ENCODE measurements at regions not wholly inside any gene's neighbourhood (a gene's known extent, or its start where the extent isn't known, plus 50 kb on each side); places are given as distances from the start of the nearest gene placed in this dataset.
"Not testable (repeated sequence)": the region's sequence is repeated elsewhere in the genome, so short reads cannot be mapped to it uniquely, and the experiment has no call there.

DNA sequence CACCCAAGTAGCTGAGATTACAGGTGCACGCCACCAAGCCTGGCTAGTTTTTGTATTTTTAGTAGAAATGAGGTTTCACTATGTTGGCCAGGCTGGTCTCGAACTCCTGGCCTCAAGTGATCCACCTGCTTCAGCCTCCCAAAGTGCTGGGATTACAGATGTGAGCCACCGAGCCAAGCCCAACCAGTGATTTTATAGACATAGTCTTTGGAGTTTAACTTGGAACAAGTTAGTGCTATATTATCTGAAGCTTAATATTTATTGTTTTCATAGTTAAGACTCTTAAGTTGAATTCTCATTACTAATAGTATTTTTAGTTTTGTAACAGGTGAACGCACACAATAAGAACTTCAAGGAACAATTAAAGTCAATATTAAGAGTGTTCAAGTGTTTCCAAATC is 122.1 kb downstream of the SPAG6 start:
- not testable (repeated sequence) for DNase-seq (ENCODE audit: low spot score)

DNA sequence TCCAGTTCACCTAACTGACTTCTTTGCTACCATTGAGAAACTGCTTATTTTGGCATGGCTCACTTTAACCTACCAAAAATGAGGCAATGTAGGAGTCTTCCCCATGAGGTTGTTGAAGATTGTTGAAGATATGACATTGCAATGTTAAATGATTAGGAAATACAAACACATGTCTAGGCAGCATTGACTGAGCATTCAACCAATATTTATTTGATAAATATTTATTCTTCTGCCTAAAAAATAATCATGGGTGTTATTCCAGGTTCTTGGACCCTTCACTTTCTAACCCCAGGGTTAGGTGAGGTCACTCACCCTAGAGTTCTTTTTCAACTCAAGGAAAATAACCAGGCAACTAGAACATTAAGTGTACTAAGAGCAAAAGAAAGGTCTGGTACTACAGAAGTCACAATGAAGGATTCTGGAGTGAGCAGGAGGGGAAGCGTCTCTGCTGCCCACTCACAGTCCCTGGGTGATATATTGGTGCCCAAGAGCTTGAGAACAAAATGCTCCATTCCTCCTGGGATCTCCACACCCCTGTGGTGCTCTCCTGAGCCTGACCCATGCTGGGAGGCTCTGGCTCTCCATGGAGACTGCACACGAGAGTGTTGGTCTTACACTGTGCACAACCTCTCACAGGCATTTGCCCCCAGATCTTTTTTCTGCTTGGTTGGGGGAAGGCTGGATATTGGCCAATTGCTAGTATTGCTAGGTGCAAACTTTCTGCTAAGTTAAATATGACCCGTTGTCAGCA is 123.4 kb downstream of the SPAG6 start:
- no peak for DNase-seq (ENCODE audit: low spot score)

DNA sequence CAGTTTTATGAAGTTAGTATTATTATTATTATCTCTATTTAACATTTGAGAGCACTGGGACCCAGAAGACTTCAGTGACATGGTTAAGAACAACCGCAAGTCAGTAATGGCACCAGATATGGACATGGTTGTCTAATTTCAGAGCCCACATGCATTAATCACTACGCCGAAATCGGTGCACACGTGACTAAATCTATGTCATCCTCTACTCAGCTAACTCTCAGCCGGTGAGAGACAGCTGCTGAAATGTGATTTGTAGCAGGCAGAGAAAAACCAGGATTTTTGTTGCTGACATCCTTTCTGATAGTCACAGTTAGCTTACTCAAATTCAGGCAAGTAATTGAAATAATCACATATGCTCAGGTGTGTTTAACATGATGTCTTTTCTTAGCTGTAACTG is 127.7 kb downstream of the SPAG6 start:
- DNase-seq (ENCODE audit: low spot score) = no peak

DNA sequence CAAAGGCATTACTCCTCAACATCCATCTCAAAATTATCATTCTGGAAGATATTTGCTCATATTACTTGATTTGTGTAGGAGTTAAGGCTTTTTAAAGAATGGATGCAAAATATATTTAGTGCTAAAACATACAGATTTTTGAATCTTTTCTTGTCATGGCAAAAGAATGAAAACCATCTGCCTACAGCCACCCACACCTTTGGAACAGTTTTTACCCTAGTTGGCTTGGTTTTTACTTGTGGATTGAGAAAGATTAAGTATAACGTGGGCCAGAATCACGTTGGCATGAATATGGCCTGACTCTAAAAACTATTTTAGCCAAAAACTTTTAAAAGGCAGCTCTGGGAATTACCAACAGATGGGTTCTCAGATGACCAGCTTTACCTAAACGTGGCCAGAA is 128.2 kb downstream of the SPAG6 start:
- DNase-seq (ENCODE audit: low spot score) = no peak

DNA sequence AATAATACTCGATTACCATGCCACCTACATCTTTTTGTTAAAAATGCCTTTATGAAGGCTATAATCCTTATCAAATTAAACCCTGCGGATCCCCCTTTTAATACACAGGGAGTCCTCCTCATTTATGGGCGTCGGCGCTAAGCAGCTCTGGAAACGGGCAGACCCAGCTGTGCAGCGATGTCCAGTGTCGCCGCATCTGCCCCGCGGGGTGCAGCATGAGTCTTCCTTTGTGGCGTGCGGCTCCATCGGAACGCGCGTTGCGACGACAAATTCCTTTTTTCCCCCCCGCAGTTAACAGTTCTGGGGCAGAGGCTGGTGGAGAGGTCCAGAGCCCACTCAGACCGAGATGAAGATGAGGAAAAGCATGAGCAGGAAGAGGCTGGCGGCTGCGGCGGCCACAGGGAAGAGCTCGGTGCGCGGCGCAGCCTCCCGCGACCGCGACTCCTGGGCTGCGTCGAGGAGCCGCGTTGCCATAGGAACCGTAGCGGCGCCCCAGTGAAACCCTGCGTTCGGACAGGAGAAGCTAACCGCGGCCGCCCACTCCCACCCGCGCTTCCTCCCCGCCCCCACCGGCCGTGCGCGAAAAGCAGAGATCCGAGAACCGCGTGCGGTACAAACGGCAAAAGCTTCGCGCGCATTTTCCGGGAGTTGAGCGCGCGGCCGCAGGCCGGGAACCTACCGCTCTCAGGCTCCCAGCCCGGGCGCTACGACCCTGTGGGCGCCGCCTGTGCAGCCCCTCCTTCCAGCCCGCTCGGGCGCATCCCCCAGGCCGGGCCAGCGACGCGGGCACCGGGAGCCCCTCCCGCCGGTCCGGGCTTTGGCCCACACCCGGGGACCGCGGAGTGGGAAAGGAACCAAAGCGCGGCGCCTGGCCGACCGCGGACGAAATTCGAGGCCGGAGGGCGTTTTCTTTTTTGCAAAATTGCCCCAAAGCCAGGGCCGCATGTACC is 130.6 kb downstream of the SPAG6 start:
- DNase-seq (ENCODE audit: low spot score) = no peak

DNA sequence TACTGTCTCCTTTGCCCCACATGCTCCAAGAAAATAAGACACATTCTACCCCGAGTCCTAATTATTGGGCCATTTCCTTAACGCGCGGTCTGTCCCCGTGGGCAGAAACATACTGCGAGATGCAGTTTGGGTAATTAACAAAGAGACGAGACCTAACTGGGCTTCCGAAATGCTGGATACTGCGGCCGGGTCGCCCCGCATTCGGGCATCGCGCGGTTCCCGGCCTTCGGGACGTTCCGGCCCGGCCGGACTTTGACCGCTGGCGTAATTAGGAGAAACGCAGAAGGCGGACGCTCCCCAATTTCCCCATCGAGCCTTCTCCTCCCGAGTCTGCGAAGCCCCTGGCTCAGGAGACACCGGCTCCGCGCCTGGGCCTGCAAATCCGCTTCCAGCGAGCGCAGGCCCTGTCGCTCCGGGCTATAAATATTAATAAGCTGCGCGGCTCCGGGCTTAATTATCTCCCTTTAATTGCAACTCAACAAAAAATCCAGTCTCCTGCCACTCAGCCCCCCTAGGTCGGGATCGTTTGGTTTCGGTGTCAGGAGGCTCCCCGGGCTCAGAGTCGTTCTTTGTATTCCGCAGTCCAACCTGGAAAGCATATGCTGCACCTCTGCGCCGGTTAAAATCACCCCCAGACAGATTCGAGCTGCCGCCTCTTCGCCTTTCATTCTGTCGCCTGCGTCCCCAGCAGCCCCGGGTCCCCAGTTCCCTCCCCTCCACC is 131.5 kb downstream of the SPAG6 start:
- DNase-seq (ENCODE audit: low spot score) = no peak

DNA sequence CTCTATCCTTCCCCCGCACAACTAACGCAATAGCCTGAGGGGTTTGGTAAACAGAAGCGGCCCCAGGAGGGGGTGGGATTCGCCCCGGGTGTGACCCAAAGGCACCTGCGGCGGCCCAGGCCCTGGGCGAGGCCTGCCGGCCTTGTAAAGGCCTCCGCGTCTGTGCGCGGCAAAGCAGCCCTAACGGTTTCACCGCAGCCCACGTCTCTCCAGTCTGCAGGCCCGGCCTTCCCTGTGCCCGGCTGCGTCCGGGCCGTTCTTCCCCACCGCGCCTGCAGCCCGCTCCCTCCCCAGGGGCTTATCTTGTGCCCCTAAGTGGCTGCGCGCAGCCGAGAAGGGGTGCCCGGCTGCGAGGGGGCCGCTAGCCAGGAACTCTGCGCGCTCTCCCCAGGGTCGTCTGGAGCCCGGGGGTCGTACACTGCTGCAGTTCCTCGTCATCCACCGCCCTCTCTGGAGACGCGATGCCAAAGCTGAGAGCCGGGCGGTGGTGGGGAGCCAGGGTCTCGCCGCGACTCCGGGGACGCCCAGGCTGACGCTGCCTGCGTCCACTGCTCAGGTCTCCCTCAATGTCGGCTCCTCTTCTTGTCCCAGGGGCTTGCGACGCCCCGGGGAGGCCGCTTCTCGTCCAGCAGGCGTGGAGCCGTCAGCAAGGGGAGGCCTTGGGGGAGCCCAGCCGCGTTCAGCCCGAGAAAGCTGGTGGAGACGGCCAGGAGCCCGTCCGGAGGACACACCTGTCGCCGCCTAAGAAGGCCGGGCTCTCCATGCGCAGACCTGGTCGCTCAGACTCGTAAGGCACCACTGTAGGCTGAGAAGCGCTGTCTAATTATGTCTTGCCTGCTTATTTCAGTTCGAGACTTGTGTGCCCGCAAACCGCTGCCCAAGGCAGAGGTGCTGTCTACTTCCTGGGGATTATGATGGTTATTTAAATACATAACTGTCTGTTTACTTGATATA is 132.3 kb downstream of the SPAG6 start:
- DNase-seq (ENCODE audit: low spot score) = no peak

DNA sequence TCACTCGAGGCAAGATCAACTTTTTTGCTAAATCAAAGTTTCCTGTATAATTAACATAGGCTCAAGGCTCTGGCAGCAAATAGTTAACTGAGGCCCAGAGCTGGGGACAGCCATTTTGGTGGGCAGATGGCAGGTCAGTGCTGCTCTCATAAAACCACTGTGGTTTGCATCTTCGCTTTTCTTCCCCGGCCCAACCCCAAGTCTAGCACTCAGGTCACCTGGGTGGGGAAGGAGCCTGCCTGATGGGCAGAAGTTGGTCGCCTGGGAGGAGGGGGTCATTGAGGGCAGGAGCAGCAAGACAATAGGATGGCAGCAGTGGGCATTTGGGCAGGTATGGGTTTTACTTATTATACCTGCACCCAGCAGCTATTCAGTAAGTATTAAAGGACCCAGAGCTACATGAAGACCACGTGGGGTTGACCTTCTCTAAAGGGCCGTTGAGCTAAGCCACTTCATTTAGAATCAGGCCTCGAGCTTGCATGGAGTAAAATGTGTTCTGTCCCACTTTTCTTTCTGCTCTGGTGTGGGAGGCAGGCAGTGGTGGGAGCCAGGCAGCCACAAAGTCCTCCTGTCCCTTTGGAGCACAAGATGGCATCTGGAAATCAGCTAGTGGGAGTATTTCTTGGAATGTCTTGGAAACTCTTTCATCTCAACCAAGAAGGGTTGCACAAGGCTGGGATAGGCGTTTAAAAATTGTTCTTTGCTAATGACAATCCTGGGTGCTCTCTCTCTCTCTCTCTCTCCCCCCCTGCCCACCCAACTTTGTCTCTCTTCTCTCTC is 133.4 kb downstream of the SPAG6 start:
- DNase-seq (ENCODE audit: low spot score) = no peak

DNA sequence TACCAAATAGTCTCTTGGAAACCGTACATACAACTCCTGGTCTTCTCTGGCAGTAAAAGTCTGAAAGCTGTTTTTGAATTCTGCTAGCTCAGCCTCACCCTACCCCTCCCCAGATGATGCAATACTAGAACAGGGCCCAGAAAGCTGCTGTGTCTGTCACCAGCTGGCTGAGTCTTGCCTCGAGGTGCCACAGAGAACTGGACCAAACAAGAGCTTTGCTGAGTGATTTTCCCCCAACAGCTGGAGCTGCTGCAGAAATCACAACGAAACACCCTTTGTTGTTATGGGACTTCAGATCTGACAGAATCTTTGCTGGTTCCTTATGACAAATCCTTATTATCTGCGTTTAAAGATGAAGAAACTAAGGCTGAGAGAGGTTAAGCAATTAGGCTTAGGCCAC is 134.1 kb downstream of the SPAG6 start:
- no peak for DNase-seq (ENCODE audit: low spot score)

DNA sequence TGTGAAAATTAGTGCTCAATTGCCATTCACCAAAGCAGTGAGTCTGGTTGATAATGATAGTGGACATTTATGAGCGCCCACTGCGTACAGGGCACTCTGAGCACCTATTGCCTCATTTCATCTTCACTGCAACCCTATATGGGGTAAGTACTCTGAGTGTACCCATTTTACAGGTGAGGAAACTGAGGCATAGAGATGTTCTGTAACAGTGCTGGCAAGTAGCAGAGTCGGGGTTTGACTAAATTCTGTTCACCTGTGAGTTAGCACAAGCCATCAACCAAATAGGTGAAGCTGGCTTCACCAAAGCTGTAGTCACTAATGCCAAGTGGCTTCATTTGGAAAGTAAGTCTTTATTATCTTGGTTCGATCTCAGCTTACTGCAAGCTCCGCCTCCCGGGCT is 135.8 kb downstream of the SPAG6 start:
- DNase-seq (ENCODE audit: low spot score) = no peak

DNA sequence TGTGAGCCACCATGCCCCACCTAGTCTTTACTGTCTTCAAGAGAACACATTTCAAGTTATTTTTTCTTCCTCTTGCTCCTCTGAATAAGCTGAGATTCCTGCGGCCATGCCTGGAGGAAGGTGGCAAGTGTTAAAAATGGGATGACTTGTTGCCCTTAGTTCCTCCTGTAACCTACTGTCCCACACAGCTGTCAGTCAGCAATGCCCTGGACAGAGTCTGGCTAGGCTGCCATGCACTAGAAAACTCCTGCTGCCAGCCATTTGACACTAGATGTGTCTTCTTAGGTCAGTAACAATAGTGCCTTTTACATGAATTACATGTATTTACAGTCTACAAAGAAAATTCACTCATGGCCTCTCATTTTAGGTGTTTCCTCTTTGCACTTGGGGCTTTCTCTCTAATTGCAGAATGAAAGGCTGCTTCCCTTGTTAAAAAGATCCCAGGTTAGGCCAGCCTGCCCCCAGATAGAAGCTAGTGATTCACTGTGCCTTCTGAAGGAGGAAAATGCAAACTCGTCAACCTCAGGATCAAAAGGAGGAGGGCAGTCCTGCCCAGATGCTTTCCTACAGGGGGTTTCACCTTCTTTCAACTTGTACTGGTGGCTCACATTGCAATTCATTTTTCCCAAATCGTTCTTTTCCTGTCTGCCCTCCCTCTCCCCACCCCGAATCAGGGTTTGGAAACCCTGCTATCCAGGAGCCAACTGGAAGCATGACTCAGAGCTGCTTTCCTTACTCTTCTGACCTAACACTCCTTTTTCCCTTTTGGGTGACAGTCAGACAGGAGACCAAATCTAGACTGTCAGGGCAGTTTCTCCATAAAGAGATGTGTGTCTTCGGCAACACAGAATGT is 136.6 kb downstream of the SPAG6 start:
- DNase-seq (ENCODE audit: low spot score) = peak; percentile 60

DNA sequence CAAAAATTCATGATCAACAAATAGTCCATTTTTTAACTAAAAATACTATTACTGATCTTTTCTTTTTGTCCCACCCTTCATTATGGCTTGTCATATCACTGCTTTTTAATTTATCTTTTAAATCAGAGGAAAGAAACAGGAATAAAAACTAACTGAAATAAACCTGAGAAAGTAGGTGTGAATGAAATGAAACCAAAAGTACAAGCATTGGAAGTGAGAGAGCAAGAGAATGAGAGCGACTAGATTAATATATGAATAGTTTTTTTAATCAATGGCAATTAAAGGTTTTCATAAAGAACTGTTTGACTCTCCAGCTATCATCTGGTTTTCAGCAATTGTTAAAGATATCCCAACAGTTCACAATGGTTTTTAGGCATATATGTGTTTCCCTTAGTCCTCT is 137.8 kb downstream of the SPAG6 start:
- no peak for DNase-seq (ENCODE audit: low spot score)
